Anterior cingulate cortex (tissue), 58 donors: ENCODE measurements at regions not wholly inside any gene's neighbourhood (a gene's known extent, or its start where the extent isn't known, plus 50 kb on each side); places are given as distances from the start of the nearest gene placed in this dataset.
A peak's percentile ranks its signal among the peaks of the same experiment; 100 is the strongest.
"Not testable (repeated sequence)": the region's sequence is repeated elsewhere in the genome, so short reads cannot be mapped to it uniquely, and the experiment has no call there.

Experiments used
- DNase-seq, 58 donors: peaks; one replicate each; lab custom pipeline; 2025; lab: John Stamatoyannopoulos, UW

DNA sequence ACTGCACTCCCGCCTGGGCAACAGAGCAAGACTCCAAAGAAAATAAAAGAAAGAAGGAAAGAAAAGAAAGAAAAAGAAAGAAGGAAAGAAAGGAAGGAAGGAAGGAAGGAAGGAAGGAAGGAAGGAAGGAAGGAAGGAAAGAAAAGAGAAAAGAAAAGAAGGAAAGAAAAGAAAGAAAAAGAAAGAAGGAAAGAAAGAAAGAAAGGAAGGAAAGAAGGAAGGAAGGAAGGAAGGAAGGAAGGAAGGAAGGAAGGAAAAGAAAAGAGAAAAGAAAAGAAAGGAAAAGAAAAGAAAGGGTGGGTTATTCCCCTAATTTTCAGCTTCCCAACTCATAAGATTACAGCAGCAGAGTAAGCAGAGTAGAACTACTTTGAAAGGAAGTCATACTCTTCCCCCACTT lies 64.4 kb downstream of the TMEM200C start:
- not testable (repeated sequence) for DNase-seq

DNA sequence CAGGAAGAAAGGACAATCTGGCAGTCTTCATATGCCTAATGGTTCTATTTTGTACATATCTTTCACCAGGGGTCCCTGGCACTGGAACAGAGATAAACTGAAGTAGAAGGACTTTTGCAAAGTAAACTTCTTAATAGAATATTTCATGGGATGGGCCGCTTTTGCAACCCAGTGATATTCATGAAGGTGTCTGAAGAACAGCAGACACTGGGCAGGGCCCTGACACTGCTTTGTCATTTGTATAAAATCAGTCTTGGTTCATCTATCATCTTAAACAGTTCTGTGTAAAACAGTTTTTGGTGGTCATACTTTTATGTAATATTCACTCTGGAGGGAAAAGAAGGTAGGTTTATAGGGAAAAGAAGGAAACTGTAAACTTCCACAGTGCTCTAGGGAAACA lies 66.4 kb downstream of the TMEM200C start:
- no peak for DNase-seq

GRCh38 chr18:5825663-5826062 lies 69.7 kb downstream of the TMEM200C start:
- DNase-seq, result no peak

DNA sequence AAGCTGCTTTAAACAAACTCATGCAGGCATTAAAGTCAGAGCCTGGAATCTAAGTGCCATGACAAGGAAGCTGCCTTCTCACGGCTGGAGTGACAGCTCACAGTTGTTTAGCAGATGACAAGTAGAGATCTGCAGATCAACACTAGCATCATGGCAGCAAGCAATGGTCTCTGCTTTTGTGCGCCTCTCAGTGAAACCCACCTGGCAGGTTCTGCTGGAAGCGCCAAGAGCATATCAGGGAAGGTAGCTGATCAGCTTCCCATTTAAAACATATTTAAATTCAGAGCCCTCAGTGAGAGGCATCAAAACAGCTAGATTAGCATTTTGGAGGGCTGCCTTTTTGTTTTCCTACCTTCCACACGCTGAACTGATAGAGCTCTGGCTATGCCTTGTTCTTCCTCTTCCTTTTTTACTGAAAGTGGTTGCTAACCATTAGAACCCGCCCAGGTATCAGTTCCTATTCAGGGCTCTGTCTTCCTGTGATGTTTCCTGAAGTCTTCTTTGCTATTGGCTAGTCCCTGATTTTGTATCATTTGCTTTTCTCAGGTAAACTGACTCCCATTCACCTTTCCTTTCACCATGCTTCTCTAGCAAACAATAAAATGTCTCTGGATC lies 70.8 kb downstream of the TMEM200C start:
- no peak for DNase-seq

DNA sequence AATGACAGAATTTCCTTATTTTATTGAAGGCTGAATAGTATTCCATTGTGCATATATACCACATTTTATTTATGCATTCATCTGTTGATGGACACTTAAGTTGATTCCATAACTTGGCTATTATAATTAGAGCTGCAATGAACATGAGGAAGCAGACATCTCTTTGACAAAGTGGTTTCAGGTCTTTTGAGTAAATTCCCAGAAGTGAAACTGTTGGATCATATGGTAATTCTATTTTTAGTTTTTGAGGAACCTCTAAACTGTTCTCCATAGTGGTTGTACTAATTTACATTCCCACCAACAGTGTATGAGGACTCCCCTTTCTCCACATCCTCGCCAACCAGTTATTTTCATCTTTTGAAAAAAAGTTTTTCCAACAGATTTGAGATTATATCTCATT lies 77.5 kb downstream of the TMEM200C start:
- no peak for DNase-seq

DNA sequence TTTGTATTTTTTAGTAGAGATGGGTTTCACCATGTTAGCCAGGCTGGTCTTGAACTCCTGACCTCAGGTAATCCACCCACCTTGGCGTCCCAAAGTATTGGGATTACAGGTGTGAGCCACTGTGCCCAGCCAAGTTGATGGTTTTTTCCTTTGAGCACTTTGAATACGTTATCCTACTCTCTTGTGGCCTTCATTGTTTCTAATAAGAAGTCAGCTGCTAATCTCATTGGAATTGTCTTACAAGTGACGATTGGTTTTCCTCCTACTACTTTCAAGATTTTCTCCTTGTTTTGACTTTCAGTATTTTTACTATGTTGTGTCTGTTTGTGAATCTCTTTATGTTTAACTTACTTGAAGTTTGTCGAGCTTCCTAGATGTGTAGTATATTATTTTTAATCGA lies 88.5 kb downstream of the TMEM200C start:
- DNase-seq, result no peak

DNA sequence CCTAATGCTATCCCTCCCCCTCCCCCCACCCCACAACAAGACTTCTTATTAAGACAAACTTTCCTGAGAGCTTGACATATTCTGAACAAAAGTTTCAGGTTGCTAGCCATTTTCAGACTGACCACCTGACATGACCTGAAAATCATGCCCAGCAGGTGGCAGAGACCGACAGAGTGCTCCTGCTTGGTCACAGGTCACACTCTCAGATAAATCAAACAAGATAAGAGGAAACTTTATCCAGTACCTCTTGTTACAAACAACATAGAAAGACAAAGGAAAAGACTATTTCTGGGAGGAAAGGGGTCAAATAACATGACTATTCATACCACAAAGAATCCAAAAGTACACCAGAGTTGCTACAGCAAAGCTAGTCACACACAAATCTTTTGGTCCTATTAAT lies 107.4 kb downstream of the TMEM200C start:
- DNase-seq, result no peak

DNA sequence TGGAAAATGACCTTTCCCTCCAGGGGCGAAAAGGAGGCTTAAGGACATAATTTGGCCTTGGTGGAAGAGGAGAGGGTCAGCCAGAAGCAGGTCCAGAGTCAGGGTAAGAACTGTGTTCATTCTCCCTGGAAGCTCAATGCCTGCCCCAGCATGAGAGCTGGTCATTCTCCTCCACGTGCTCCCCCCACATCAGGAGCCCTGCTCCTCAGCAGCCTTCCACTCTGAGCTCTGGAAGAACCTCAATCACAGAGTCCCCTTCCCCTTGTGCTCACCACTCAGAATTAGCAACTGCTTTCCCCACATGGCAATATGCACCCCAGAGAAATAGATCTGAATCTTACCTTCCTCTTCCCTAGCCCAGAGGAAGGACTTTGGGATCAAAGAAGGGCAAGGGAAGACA lies 115.4 kb downstream of the TMEM200C start:
- no peak for DNase-seq

DNA sequence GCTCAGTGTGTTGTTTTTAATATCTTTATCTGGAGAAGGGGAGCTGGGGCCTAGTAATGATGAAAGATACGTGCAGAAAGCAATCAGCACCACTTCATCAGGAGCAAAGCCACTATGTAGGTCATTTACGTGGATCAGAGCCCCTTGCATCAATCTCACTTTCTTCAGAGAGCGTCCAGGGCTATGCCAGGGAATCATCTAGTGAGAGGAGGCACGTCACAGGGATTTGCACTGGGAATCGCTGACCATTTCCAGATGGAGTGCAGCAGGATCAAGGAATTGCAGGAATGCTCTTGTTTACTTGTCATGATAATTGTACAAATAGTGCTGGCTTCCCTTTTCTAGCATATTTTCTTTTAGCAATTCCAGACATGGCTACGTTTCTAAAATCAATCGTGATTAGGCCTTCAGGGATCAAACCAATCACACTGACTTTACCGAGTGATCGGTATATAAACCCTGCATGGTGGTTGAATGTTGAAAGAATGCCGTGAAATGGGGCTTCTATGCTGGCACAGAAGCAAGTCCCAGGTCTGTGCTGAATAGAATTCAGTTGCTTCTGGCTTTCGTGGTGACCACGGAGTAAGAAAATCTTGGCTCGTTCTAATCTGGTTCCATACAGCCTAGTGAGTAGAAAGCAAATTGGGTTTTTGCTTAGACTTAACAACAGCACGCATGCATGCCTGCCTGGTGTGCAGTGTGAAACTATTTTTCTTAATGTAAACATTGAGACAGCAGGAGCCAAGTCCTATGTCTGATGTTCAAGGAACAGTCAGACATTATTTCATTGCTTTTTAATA lies 122.8 kb downstream of the TMEM200C start:
- no peak for DNase-seq

DNA sequence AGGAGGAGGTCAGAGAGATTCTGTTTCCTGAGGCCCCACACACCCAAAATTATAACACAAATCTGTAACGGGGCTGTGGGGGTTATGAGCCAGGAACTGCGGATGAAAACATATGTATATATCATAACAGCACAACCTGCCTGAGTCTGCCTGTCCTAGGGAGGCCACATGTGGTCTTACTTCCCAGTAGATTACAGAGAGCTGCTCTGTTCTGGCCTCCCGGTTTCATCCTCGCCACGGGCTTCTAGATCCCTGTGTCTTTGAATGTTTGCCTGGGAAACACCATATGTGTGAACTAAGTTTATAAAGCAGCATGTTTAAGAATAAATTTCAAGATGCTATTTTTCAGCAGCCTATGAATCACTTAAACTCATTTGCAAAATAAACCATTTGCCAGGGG lies 124.0 kb downstream of the TMEM200C start:
- peak in 3 of 58 donors; percentile 5 to 20 (median 7) for DNase-seq

- DNase-seq, result no peak
Measured at GRCh38 chr18:5770176-5770575, 125.1 kb downstream of the TMEM200C start.

DNA sequence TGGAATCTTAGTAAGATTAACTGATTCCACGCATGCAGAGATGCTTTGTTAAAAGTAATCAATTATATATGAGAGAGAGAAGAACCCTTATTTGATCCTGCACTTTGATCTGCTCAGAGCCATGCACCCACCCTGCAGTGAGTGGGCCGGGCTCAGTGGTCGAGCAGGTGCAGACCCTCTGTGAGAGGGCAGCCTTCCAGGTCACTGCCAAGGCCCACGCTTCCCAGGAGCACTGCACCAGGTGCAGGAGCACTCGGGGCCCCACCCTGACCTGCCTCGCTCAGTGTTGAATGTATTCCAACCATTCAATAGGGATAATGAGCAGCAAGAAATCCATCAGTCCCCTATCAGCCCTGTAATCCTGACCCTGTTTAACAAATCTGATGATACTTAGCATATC lies 126.9 kb downstream of the TMEM200C start:
- DNase-seq, result no peak

GRCh38 chr18:5759194-5759593 lies 136.1 kb downstream of the TMEM200C start:
- no peak for DNase-seq

GRCh38 chr18:5756823-5757222 lies 138.5 kb downstream of the TMEM200C start:
- DNase-seq, result no peak

GRCh38 chr18:5747678-5748077 lies 147.6 kb downstream of the TMEM200C start:
- DNase-seq, result no peak

DNA sequence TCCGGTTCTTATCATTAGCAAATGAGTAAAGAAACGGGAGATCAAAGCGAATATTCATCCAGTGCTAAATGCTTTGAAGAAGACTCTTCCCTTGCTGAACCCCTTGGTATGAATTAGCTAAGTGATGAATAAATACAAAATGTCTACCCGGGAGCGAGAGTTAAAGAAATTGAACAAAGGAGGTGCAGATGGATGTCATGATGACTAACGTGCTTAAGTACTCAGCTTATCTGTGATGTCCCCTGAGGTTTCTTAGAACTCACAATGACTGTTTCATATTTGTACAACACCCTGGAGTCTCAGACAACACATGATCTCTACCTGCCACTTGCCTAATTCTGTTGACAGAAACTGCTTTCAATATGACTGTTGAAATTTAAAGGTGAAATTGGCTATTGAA lies 148.5 kb downstream of the TMEM200C start:
- DNase-seq, result no peak

DNA sequence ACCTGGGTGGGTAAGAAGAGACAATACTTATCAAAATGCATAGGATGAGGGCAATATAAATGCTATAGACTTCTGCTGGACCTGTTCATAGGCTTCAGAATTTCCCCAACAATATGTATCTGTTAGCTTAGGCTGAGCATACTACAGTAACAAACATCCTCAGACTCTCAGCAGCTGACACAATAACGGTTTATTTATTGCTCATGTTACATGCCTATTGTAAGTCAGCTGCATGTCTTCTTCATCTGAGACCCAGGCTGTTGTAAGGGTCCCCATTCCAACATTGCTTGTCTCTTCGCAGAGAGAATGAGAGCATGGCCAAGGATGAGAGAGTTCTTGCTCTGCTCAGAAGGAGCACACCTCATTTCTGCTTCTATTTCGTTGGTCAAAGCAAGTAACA lies 150.7 kb downstream of the TMEM200C start:
- DNase-seq, result no peak

GRCh38 chr18:5738526-5738925 lies 156.8 kb downstream of the TMEM200C start:
- DNase-seq, result no peak

- DNase-seq, result no peak
Measured at GRCh38 chr18:5732318-5732717, 163.0 kb downstream of the TMEM200C start.

- no peak for DNase-seq
Measured at GRCh38 chr18:5729983-5730699, 165.2 kb downstream of the TMEM200C start.

DNA sequence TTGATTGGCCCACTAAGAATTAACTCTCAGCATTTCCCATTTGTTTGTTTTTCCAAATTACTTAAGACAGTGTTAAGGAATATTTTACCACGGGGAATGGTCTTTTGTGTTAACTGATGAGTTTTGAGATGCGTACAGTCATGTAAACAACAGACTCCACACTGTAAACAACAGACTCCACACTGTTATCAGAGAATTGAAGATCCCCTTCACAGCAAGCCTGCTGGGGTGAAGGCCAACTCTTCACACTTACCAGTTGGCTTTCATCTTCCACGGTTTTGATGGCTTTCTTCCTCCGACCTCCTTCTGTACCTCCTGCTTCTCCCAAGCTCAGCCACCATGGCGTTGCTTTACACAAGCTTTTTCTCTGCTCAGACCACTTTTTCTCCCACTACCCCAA lies 166.8 kb downstream of the TMEM200C start:
- DNase-seq, result no peak

- DNase-seq, result no peak
Measured at GRCh38 chr18:5726011-5726410, 169.3 kb downstream of the TMEM200C start.
